Prostate gland (tissue), 2 donors: ENCODE measurements at regions not wholly inside any gene's neighbourhood (a gene's known extent, or its start where the extent isn't known, plus 50 kb on each side); places are given as distances from the start of the nearest gene placed in this dataset.

Experiments
- POLR2A ChIP-seq: fragments of 450-650 bp; IDR thresholded peaks from one replicate; pipeline ENCODE4 v1.6.1; 2016; ENCODE audit warnings: antibody characterized with exemption, mild to moderate bottlenecking
- TF ChIP-seq, protein P1 (sequence below), 4 experiments: fragments of 200-600 bp in 2 of 4; fragments of 450-650 bp in 2 of 4; sonication (generic) in 2 of 4; IDR thresholded peaks; 1 replicate in 3 of 4; 2 replicates in 1 of 4; pipeline ENCODE4 v1.5.1; 2016 to 2019; ENCODE audit warnings: antibody characterized with exemption in 4 of 4, mild to moderate bottlenecking in 2 of 4, moderate library complexity in 2 of 4

DNA sequence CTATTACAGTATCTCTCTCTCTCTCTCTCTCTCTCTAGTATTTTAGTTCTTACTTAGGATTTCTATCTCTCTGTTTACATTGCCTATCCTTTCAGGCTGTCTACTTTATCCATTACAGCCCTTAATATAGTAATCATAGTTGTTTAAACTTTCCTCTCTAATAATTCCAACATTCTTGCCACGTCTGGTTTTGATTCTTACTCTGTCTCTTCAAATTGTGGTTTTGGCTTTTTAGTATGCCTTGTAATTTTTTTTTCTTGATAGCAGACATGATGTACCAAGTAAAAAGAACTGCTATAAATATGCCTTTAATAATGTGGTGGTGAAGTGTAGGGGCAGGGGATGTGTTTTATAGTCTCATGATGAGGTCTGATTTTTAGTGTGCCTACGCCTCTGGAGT lies 1809.5 kb upstream of the CELF4 start:
- TF ChIP-seq, protein P1, sequence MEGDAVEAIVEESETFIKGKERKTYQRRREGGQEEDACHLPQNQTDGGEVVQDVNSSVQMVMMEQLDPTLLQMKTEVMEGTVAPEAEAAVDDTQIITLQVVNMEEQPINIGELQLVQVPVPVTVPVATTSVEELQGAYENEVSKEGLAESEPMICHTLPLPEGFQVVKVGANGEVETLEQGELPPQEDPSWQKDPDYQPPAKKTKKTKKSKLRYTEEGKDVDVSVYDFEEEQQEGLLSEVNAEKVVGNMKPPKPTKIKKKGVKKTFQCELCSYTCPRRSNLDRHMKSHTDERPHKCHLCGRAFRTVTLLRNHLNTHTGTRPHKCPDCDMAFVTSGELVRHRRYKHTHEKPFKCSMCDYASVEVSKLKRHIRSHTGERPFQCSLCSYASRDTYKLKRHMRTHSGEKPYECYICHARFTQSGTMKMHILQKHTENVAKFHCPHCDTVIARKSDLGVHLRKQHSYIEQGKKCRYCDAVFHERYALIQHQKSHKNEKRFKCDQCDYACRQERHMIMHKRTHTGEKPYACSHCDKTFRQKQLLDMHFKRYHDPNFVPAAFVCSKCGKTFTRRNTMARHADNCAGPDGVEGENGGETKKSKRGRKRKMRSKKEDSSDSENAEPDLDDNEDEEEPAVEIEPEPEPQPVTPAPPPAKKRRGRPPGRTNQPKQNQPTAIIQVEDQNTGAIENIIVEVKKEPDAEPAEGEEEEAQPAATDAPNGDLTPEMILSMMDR (IDR thresholded peaks at IDR 0.05) = no peak
- no peak for TF ChIP-seq POLR2A
